GM13976 (cell line): ENCODE measurements at regions not wholly inside any gene's neighbourhood (a gene's known extent, or its start where the extent isn't known, plus 50 kb on each side); places are given as distances from the start of the nearest gene placed in this dataset.

Source experiments
- DNase-seq: peaks from one replicate; pipeline ENCODE4 v3.0.0; 2012; ENCODE audit warnings: low spot score
- in situ Hi-C: fragments of 300-500 bp; cut with MboI; formaldehyde crosslinking; loops from one replicate; pipeline ENCODE4 v1.12.0; 2022; ENCODE audit warnings: low sequenced_read_pairs, mixed read lengths, inconsistent platforms; ENCODE audit not compliant: unreplicated experiment
- TF ChIP-seq, protein P1 (sequence below): IDR thresholded peaks from 2 replicates; pipeline ENCODE4 v1.5.1; 2012; ENCODE audit warnings: borderline replicate concordance, mild to moderate bottlenecking; ENCODE audit not compliant: insufficient read depth; ENCODE audit errors: extremely low read depth, missing control alignments, control extremely low read depth

DNA sequence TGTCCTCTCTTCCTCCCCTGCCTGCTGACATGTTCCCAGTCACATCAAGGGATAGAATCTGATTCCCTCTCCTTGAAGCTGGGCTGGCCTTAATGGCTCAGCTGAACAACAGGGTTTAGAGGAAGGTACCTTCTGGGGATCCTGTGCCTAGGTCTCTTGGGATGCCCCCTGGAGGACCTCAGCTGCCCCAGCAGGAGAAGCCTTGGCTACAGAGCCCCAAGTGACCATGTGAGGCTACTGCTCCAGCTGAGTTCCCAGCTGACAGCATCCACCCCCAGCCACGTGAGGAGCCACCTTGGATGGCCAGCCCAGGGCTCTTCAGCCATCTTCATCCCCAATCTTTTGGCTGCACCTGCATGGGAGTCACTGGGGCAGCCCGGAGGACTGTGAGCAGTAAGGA lies 1499.3 kb downstream of the TBC1D22A start:
- in situ Hi-C loops: no loop called here
- DNase-seq: no peak
- TF ChIP-seq, protein P1, sequence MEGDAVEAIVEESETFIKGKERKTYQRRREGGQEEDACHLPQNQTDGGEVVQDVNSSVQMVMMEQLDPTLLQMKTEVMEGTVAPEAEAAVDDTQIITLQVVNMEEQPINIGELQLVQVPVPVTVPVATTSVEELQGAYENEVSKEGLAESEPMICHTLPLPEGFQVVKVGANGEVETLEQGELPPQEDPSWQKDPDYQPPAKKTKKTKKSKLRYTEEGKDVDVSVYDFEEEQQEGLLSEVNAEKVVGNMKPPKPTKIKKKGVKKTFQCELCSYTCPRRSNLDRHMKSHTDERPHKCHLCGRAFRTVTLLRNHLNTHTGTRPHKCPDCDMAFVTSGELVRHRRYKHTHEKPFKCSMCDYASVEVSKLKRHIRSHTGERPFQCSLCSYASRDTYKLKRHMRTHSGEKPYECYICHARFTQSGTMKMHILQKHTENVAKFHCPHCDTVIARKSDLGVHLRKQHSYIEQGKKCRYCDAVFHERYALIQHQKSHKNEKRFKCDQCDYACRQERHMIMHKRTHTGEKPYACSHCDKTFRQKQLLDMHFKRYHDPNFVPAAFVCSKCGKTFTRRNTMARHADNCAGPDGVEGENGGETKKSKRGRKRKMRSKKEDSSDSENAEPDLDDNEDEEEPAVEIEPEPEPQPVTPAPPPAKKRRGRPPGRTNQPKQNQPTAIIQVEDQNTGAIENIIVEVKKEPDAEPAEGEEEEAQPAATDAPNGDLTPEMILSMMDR: no peak

DNA sequence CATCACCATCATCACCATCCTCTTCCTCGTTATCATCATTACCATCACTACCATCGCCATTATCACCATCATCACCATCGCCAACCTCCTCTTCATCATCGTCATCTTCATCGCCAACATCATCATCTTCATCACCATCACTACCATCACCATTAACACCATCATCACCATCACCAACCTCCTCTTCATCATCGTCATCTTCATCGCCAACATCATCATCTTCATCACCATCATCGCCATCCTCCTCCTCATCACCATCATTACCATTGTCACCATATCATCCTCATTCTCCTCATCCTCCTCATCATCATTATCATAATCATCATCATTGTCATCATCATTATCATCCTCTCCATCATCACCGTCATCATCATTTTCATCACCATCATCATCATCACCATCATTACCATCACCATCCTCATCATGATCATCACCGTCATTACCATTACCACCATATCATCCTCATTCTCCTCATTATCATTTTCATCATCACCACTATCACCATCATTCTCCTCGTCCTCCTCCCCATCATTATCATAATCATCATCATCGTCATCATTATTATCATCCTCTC lies 1498.7 kb downstream of the TBC1D22A start:
- TF ChIP-seq, protein P1: no peak
- no peak for DNase-seq
- in situ Hi-C loops: no loop called here

DNA sequence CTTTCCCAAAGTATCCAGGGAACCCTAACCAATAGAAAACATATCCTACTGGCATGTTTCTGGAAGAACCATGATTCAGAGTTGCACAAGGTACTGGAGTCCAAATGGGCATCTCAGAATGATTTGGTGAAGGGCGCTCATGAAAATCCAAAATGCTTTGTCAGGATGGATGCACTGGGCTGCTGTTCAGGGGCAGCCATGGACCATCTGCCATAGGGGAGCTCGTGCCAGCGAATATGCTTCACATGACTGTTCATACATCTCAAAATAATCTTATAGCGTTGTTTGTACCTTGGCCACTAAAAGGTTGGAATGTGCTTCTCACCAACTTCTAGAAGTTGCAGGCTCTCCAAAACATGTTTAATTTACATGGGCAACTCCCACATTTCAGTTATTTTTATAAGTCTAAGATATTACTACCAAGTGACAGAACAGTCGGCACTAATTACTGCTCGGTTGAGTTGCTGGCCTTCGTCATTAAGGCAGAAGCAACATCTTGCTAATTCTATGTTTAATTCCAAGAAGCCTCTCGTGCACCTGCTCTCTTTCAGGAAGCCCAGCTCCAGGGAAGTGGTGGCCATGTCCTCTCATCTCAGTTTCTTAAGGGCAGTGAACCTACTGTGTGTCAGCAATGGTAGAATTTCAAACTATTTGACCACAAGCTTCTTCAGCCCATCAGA lies 1497.7 kb downstream of the TBC1D22A start:
- in situ Hi-C loops: no loop called here

DNA sequence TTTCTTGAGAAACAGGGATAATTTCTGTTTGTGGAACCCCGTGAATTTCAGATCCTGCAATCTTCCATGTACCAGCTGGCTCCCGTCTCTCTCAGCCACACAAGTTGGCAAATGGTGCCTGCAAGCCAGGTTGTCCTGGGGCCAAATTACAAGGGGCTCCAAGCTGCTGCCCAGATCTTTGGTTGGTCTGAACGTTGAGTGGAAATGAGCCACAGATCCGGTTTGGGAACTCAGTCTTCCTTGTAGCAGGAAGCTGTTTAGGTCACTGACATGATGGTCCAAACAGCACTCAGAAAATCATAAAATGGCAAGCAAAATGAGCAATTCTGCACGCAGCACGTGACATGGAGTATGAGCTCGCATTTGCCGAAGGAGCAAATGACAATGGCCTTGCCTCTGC lies 1496.4 kb downstream of the TBC1D22A start:
- TF ChIP-seq, protein P1: no peak
- DNase-seq: no peak
- in situ Hi-C loops: no loop called here

More for the DNA sequence above, 1497.7 kb downstream of the TBC1D22A start:
- TF ChIP-seq, protein P1: no peak
- no peak for DNase-seq

DNA sequence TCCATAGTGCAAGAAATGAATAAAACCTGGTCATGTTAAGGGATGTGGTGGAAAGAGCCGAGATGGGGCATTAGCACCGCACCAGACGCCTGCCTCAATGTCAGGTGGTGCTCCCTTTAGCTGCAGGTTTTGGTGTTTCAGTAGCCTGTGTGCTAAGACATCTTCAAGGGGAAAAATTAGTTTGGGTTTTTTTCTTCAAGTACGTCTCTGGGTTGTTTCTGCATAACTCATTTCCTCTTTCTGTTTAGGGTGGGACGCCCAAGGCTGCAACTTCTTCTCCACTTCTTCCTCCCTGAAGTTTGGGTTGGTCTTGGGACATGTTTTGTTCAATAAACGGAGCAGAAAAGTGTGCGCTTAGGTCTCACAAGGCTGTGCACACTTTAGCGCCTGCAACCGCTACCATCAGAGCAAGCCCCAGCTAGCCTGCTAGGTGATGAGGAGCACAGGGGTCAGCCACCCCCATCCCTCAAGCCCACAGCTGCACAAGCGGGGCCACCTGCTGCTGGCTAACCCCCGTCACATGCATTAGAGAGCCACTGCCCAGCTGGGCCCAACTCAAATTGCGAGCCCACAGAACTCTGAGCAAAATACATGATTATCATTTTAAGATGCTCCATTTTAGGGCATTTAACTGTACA lies 1495.7 kb downstream of the TBC1D22A start:
- in situ Hi-C loops: no loop called here
- DNase-seq: no peak
- TF ChIP-seq, protein P1: no peak

DNA sequence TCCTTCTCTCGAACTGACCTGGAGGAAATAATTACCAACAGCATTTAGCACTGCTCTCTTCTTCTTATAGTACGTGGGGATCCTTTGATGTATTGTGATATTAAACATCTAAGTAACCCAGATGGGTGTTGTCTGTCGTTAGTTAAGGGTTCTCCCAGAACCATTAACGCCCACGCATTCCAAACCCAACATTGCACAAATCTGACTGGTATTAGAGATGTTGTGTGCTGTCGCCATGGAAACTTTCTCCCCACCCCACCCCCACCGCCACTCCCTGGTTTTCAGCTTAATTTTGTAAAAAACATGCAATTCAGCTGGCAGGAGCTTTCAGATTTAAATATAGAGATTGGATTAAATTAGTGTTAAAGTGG lies 1495.2 kb downstream of the TBC1D22A start:
- in situ Hi-C loops: no loop called here
- TF ChIP-seq, protein P1: no peak
- DNase-seq: no peak
